Posterior vena cava (tissue), 2 donors: ENCODE measurements at regions not wholly inside any gene's neighbourhood (a gene's known extent, or its start where the extent isn't known, plus 50 kb on each side); places are given as distances from the start of the nearest gene placed in this dataset.
"Not testable (repeated sequence)": the region's sequence is repeated elsewhere in the genome, so short reads cannot be mapped to it uniquely, and the experiment has no call there.

Source experiments
- DNase-seq: peaks from one replicate; pipeline ENCODE4 v3.0.0-alpha.2; 2020; ENCODE audit warnings: low spot score
- intact Hi-C, 2 donors: fragments of 100-400 bp; cut with DNase I; formaldehyde crosslinking; loops; one replicate each; pipeline versions ENCODE4 v1.14.1 to v1.14.2; 2022 to 2023
- donor health status: DM: yes; HTN: yes; CAD: no.
- donor health status: DM: yes; HTN: yes; CAD: no.

DNA sequence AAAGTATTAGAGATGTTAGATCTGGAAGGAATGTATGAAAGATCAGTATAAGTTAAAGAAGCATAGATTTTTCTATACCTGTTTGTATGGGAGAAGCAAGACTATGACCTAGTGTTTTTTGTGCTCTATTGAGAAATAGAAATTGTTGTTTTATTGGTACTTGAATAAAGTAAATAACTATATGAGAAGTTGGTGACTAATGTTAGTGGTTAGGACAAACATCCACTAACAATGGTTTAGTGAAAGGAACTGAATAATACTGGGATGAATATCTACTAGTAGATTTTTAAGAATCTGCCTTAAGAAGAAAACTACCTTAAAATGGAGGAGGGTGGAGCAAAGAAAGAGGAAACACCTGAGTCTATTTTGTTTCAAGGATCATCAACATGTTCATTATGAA lies 521.1 kb upstream of the POT1 start:
- intact Hi-C loops, result no loop called here

GRCh38 chr7:125445836-125446235 lies 516.2 kb upstream of the POT1 start:
- DNase-seq, result no peak
- intact Hi-C loops, result no loop called here

More for the DNA sequence above, 521.1 kb upstream of the POT1 start:
- no peak for DNase-seq

DNA sequence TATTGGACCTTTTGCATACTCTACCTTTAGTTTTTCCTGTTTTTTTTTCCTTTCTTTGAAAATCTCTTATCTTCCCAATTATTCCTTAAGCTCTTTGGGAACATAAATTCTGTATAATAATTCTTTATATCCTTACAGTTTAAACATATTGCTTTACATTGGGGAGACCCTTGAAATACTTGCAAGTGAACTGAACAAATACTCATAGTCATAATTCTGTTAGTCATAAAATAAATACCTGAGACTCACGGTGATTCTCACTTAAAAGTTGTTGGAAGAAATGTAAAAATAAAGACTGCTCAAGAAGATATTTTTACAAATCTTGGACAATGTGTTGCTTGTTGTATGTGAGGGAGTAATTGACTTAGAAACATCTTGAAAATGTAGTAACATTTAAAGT lies 515.2 kb upstream of the POT1 start:
- no peak for DNase-seq
- intact Hi-C loops, result no loop called here

GRCh38 chr7:125436220-125436619 lies 506.6 kb upstream of the POT1 start:
- DNase-seq, result no peak
- intact Hi-C loops, result loop anchor here in 1 of 2 donors (5.0 kb wide), 1 partner anchor 384 kb away; no protein-coding TSS in a partner anchor

GRCh38 chr7:125431349-125431748 lies 501.7 kb upstream of the POT1 start:
- intact Hi-C loops, result no loop called here
- DNase-seq, result no peak

DNA sequence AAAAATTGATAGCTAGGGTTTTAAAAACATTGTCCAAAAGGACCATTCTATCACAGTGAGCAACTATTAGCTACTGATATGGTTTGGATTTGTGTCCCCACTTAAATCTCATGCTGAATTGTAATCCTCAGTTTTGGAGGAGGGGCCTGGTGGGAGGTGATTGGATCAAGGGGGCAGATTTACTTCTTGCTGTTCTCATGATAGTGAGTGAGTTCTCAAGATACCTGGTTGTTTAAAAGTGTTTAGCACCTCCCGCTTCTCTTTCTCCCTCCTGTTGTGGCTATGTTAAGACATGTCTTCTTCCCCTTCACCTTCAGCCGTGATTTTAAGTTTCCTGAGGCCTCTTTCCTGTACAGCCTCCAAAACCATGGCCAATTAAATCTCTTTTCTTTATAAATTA lies 500.4 kb upstream of the POT1 start:
- intact Hi-C loops, result no loop called here

DNA sequence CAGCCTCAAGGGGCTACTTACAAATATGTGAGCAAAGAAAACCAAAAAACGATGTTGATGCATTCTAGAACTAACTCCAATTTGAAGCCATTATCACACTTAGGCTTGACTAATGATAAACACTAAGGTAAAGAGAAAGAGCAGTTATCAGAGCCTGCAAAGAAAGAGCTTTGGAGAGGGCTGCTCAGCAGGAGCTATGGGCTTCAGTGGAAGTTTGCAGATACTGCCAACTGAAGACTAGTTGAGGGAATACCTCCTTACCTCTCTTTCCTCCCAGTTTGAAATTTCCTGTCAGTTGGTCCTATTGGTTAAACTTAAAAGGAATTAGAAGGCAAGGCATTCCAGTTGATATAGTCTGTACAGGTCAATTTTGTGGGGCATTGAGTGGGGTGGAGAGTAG lies 498.1 kb upstream of the POT1 start:
- DNase-seq, result no peak
- intact Hi-C loops, result no loop called here

More for the DNA sequence above, 500.4 kb upstream of the POT1 start:
- no peak for DNase-seq

DNA sequence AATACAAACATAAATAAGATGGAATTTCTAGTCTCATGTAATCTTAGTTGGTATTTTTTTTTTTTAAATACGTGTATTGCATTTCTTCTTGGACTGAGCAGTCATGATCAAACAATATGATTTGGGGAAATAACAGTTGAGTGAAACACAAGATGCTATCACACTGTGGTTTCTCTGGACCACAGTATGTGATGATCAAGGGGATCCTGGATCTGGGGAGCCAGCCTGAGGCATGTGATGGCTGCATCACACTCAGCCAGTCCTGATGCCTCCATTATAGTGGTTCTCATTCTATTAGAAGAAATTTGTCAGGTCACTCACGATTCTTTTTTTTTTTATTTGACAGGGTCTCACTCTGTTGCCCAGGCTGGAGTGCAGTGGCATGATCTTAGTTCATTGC lies 495.9 kb upstream of the POT1 start:
- intact Hi-C loops, result no loop called here
- no peak for DNase-seq

DNA sequence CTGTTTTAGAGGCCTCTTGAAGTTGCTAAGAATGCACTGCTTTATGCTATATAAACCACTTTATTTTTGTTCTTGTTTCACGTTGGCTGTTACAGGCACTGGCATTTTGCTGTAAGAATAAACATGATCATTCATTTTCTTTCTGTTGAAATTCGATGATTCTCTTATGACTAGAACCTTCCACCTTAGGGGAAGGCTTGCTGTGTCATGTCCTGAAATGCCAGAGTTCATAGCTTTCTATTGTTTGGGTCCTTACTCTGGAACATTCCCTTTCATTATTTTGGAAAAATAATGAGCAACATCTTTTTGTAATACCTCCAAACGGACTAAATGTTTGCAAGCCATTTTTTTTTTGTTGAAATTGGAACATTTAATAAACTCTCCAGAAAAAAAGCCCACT lies 495.1 kb upstream of the POT1 start:
- intact Hi-C loops, result no loop called here

DNA sequence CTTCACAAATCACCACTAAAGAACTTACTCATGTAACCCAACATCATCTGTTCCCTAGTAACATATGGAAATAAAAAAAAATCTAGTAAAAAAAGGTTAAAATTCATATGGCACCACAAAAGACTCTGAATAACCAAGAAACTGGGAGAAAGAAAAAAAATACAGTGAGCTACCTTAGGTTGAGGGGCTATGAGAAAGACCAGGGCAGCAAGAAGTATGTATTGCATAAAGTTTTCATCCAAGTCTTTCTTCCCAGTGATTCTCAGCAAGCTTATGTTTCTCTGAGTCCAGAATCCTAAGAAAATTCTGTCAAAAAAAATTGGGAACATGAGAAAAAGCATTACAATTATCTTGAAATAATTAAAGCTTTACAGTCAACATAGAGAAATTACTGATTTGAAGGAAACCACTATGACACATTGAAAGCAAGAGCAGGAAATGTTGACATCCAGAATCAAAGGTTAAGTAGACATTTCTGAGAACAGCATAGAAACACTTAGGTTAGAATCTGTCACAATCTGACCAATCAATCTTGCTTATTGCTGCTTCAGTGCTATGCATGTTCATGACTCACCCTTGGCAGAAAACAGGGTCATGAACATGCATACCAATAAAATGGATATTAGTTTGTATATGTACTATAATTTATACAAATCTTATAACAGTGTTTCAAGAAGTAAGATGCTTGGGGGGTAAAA lies 494.0 kb upstream of the POT1 start:
- no peak for DNase-seq
- intact Hi-C loops, result no loop called here

More for the DNA sequence above, 495.1 kb upstream of the POT1 start:
- DNase-seq, result no peak

GRCh38 chr7:125421407-125421806 lies 491.8 kb upstream of the POT1 start:
- intact Hi-C loops, DNase-seq: not testable (repeated sequence)

DNA sequence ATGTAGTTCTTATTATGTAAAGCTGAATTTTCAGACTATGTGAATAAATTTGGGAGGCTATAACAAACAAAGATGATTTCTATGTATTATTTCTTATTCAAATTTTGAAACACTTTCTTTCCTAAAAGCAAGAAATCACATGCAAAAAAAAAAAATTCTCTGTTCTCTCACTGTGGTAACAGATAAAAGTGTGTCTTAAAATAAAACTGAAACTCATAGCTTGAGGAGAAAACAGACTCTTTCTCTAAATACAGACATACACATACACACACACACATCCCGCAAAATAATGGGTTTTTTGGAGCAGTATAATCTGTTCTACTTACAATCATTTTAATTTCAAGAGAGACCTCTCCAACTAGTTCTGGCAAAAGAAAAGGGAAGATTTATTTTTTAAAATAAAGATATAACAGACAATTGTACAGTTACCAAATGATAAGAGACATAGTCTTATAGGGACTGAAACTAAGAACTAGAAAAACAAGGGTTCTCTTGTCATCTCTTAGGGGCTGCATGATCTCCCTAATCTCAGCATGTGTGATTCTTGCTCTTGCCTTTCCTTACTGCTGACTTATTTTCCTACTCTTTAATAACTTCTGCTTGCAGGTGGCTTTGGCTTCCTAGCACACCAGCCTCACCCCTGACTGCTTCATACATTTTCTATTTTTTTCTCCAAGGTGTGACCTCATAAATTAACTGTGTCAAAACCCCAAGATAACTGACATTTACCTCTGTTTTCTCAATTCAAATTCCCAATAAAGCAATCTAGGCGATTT lies 483.5 kb upstream of the POT1 start:
- intact Hi-C loops, result no loop called here

GRCh38 chr7:125409921-125410320 lies 480.3 kb upstream of the POT1 start:
- DNase-seq, result no peak
- intact Hi-C loops, result no loop called here

More for the DNA sequence above, 483.5 kb upstream of the POT1 start:
- no peak for DNase-seq

DNA sequence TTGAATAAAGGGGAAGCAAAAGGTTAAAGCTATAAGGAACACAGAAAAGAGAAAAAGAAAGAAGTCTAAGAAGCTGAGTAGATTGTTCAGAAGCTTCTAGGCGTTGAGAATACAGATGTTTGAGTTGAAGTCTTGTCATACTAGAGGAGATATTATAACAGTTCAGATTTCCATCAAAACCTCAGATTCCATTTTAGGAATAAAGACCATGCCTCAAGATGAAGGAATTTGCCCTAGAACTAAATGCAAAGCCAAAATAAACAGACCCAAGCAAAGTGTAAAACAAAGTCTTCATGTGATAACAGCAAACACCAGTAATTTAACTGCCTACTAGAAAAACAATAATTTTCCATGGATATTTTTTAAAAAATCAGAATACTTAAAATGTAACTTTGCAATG lies 476.5 kb upstream of the POT1 start:
- DNase-seq, result no peak
- intact Hi-C loops, result no loop called here

DNA sequence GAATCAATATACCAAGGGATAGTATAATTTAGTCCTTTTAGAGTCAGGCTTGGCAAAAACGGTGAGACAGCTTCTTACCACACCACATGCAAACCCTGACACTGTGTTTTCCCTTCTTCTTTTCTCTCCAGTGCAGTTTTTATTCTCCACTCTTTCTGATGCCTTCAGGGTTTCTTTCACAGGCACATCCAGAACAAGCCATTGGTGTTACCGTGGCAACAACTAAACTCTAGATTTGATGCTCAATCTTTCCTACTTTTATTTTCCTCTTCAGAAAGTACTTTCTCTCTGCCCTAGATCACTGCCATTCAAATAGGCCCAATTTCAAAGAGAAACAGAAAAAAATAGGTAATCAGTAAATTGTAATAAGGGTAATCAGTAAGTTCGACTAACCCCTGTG lies 469.8 kb upstream of the POT1 start:
- intact Hi-C loops, result no loop called here
- DNase-seq, result no peak

DNA sequence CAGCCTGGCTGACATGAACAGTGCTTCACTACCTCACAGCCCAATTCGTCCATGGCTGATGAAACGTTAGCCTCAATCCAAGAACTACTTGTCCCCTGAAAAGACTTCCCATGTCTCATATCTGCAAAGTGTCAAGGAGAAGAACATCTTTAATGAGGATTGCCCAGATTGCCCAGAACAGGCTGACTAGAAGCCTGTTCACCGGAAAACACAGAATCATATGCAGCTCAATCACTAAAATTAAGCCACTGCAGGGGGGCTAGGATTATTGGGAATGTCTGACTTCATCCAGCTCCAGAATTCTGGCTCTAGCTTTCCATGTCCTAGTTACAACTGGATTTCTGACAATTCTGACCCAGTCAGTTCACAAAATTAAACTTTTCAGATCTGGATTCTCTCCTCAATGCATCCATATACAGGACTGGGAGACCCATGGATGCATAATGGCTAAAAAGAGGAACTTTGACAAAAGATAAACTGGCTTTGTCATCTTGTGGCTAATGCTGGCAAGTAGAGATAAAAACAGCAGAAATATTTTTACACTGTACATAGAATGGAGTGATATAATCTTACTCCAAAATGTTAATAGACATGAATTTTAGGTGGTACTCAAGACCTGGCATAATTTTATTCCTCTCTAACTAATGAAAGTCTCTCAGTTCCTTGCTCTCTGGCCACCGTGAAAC lies 467.0 kb upstream of the POT1 start:
- intact Hi-C loops, result no loop called here
- no peak for DNase-seq

DNA sequence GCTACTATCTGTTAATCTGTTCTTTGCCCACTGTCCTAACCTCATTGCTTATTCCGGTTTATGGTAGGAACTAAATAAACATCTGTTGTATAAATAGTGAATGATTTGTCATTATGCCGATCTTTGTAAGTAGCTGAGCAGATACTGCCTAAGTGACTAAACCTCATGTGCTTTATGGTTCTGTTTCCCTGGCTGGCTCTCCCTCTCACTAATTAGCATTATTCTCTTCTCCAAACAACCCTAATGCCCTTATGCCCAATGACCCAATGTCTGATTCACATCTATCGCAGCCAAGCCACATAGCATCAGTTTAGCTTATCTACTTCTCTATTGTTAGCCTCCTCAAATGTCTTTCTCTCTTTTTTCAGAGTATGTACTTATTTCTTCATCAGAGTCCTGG lies 462.3 kb upstream of the POT1 start:
- DNase-seq, result no peak
- intact Hi-C loops, result no loop called here

DNA sequence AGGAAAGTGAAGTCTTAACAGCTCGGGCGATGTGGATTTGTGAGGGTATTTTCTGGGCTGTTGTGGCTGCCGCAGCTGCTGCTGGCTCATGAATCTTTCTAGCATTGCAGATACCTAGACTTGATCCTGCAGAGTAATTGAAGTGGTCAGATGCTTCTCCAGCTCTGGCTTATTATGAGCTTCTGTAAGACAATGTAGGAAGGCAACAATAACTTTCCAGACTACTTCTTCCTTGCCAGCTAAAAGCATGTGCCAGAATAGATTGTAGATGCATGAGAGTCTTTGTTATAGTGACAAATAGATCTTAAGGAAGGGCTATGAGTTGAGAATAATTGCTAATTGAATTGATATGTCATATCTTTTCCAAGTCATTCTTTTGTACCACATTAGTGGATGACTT lies 461.4 kb upstream of the POT1 start:
- DNase-seq, result no peak
- intact Hi-C loops, result no loop called here

DNA sequence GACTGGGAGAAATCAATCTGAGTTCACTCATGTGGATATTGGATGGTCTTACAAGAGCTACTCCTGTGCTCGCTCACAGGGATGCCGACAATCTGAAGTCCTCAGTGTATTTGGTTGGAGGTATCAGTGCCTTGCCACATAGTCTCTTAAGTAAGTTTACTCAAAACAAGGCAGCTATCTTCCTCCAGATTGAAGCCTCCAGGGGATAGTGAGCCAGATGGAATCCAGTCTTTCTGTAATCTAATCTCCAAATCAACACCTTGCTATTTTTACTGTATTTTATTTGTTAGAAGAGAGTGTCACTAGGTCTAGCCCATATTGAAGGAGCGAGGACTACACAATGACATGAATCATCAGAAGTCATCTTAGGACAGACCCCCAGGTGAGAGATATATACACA lies 456.6 kb upstream of the POT1 start:
- intact Hi-C loops, result no loop called here

GRCh38 chr7:125383324-125383723 lies 453.7 kb upstream of the POT1 start:
- DNase-seq, result no peak

More for the DNA sequence above, 456.6 kb upstream of the POT1 start:
- DNase-seq, result no peak

More at GRCh38 chr7:125383324-125383723, 453.7 kb upstream of the POT1 start:
- intact Hi-C loops, result no loop called here
